ENCODE measurements at regions not wholly inside any gene's neighbourhood (a gene's known extent, or its start where the extent isn't known, plus 50 kb on each side); places are given as distances from the start of the nearest gene placed in this dataset.

GRCh38 chr5:61993295-61993927 is 312.6 kb upstream of the KIF2A start:
- no peak for TF ChIP-seq CTCF (IDR thresholded peaks at IDR 0.05)
- no peak for TF ChIP-seq RNF2 (IDR thresholded peaks at IDR 0.05; ENCODE audit: borderline replicate concordance, low read depth)
- TF ChIP-seq GATA3 (IDR thresholded peaks at IDR 0.05; ENCODE audit: borderline replicate concordance), result no peak
- no peak for TF ChIP-seq REST (IDR thresholded peaks at IDR 0.05)
- TF ChIP-seq POLR2A (IDR thresholded peaks at IDR 0.05; ENCODE audit: low read length), result no peak
- no peak for TF ChIP-seq USF2 (IDR thresholded peaks at IDR 0.05)
- TF ChIP-seq SMC3 (IDR thresholded peaks at IDR 0.05), result no peak
